NCI-H510A treated with DMSO at 0.1 percent for 48 hours (cell line): ENCODE measurements at regions not wholly inside any gene's neighbourhood (a gene's known extent, or its start where the extent isn't known, plus 50 kb on each side); places are given as distances from the start of the nearest gene placed in this dataset.

ENCODE experiments used
- DNase-seq: peaks from one replicate; lab custom pipeline; 2025; lab: John Stamatoyannopoulos, UW

- DNase-seq = no peak
These were observed 243.9 kb upstream of the VCX3A start for GRCh38 chrX:6778544-6779503.

- DNase-seq = no peak
These were observed 242.5 kb upstream of the VCX3A start for GRCh38 chrX:6777238-6778002.

GRCh38 chrX:6770936-6771335 lies 236.0 kb upstream of the VCX3A start:
- no peak for DNase-seq

DNA sequence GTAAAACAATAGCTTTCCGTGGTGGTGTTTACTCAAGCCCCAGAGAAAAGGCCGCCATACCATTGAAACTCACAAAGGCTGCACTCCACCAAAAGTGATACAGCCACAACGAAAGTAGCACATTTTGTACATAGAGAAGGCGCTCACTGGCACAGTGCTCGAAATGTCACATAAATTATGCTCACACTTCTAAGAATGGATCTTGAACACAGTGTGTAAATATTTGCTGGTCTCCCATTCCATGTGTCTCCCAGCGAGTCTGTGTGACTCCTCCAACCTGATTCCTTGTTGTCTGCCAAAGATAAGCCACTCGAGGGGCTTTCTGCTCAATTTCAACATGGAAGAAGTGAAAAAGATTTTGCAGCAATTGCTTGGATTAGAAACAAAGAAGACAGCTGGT lies 234.0 kb upstream of the VCX3A start:
- peak; percentile 84 for DNase-seq

DNA sequence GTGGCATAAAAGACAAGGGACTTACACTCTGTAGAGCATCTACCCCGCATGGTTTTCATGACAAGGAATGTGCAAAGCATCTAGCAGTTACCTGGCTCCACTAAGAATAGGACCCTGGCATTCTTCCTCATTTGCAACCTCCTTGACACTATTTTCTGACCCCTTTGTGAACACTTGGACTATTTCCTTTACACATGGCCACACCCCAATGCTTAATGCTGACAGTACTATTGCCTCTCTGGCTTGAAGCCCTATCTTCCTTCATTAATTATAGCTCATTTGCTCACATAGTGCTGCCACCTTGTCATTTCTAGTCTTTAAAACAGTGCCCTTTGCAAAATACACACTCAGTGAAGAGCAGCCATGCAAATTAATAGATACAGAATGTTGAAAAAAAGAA lies 226.3 kb upstream of the VCX3A start:
- DNase-seq = no peak

- DNase-seq = no peak
These were observed 224.9 kb upstream of the VCX3A start for GRCh38 chrX:6759655-6760375.

- no peak for DNase-seq
These were observed 223.3 kb upstream of the VCX3A start for GRCh38 chrX:6758234-6758633.

- DNase-seq = no peak
These were observed 222.7 kb upstream of the VCX3A start for GRCh38 chrX:6757631-6758030.

DNA sequence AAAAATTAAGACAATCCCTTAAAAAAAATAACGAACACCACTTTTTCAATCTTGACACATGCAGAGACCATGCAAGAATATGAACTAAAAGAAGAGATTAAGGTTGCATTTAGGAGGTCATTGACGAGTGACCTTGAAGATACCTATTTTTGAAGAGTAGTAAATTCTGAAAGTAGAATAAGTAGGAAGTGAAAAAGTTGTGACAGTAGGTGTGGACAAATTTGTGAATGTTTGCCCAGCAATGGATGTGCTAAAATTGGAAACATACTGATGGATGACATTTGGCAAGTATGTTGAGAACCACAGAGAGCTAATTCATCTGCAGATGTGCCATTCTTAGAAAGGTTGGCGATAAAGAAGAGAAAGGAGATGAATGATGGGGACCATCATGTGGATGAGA lies 213.7 kb upstream of the VCX3A start:
- no peak for DNase-seq

DNA sequence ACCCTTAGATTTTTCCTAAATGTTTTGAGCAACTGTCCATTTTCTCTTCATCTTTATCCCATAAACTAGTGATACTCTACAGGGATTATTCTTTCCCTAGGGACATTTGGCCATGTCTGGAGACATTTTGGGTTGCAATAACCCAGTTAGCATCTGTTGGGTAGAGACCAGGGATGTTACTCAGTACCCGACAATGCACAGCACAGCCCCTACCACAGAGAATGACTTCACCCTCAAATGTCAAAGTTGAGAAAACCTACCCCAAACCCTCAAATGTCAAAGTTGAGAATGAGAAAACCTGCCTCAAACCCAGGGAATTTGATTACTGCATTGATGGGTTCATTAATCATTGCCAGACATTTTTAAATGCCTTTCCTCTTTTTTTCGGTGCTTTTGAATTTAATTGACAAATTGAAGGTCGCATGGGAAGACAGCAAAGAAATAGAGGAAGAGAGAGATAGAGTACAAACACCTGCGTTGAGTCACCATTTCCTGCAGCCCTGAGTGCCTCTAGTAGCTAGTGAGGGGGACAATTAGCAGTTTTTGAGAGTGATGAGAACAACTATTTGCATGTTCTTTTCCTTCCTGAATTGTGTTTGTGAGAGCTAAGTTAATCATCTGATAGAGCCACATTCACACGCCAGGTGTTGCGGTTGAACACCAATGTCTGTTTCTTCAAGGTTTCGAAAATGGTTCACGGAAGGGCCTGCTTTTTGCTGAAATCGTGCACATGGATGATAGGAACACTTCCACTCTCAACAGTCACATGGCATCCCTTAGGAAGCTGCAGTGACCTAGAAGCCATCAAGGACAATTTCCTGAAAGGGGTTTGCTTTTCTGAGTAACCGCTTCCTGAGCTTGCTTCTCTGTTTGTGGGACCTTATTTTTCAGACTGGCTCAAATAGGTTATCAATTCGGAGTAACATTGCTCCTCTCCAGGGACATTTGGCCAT lies 203.9 kb upstream of the VCX3A start:
- no peak for DNase-seq

DNA sequence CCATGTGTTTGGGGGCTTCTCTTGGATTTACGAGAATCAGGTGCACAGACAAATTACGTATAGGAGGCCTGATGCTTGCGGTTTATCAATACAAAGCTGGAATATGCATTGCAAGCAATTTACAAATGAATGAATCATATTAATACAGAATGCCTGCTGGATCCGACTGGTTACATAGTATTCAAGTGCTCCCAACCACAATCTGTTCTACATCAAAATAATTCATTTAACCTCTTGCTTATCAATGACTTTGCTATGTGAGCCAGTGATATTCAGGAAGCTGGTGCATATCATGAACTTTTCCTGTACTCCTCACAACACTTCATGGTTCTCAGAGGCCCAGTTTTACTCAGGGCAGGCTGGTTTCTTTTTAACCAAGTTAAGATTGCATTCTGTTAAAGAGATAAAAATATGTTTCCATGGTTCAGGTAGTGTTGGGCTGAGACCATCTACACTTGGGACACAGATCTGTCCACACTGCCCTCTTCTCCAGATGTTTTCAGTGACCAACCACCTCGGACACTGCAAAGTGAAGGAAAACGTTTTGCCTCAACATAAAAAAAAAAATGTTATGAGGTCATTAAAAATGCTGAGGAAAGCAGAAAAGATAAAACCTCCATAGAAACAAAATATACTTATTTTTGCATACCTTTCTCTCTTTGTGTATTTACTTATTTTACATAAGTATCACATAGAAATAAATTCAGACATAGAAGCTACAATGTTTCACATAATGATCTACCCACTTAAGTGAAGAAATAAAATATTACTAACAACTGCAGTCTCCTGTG lies 200.1 kb upstream of the VCX3A start:
- DNase-seq = no peak

GRCh38 chrX:6732101-6732500 lies 197.2 kb upstream of the VCX3A start:
- no peak for DNase-seq

GRCh38 chrX:6729626-6730025 lies 194.7 kb upstream of the VCX3A start:
- DNase-seq = no peak

DNA sequence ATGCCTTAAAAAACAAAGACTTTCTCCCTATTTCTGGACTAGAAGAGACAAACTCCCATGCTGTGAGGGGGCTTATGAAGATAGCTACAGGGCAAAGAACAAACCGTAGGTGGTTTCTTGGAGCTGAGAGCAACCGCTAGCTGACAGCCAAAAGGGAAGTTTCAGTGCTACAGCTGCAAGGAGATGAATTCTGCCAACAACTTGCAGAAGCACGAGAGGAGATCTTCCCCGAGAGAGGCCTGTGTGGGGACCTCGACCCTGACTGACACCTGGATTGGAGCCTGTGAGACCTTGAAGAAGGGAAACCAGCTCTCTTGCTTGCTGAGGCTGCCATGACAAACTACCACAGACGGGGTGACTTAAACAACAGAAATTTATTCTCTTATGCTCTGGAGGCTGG lies 183.8 kb upstream of the VCX3A start:
- no peak for DNase-seq

DNA sequence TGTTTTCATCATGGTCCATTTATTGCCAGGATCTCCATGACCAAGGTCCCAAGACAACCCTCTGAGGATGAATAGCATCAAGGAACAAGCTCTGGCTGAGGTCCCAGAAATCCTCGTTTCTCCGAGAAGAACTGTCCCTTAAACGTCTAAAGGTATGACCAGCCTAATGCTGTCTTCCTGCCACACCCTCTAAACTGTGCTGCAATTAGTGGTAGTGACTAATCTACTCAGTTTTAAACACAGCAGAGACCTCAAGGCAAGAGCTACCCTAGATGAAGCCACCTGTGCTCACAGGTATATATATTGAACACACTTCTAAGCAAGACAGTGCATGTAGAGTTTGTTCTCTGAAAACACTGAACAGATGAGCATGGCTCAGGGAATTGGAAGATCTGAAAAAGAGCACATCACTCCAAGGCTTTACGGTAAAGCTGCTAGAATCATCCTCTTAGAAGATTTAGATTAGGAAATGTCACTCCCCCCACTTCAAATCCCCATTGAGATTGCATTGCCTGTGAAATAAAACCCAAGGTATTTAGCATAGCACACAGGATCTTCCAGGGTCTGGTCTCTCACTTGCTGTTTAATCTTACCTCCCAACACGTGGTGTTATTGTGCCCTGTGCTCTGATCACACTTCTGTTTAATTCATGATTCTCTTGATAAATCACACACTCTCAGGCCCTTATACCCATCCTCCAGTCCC lies 173.9 kb upstream of the VCX3A start:
- no peak for DNase-seq

- DNase-seq = no peak
These were observed 173.1 kb upstream of the VCX3A start for GRCh38 chrX:6708041-6708440.

DNA sequence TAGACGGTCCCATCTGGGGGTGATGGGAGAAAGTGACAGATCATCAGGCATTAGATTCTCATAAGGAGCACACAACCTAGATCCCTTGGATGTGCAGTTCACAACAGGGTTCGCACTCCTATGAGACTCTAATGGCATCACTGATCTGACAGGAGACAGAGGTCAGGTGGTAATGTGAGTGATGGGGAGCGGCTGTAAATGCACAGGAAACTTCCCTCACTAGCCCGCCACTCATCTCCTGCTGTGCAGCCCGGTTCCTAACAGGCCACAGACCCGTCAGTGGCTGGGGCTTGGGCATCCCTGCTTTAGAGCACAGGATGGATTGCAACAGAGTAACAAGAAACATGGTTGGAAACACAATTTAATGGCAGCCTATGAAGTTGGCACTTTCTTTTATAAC lies 172.6 kb upstream of the VCX3A start:
- DNase-seq = no peak

- no peak for DNase-seq
These were observed 166.2 kb upstream of the VCX3A start for GRCh38 chrX:6701085-6701484.

DNA sequence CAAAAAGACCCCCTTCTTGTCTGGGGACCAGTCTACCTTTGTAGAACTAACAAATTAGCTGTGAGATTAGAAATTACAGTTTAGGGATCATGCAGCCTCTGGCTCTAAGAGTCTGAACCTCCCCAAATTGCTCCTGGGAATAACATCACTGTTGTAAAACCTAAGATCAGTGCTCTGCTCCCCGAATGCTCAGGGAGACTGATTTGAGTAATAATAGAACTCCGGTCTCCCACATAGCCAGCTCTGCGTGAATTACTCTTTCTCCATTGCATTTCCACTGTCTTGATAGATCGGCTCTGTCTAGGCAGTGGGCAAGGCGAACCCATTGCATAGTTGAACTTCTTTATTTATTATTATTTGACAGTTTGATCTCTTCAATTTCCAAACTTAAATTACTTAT lies 160.8 kb upstream of the VCX3A start:
- no peak for DNase-seq

- peak; percentile 2 for DNase-seq
These were observed 160.1 kb upstream of the VCX3A start for GRCh38 chrX:6694977-6695376.
